ENCODE measurements at regions not wholly inside any gene's neighbourhood (a gene's known extent, or its start where the extent isn't known, plus 50 kb on each side); places are given as distances from the start of the nearest gene placed in this dataset.
A peak's percentile ranks its signal among the peaks of the same experiment; 100 is the strongest.

DNA sequence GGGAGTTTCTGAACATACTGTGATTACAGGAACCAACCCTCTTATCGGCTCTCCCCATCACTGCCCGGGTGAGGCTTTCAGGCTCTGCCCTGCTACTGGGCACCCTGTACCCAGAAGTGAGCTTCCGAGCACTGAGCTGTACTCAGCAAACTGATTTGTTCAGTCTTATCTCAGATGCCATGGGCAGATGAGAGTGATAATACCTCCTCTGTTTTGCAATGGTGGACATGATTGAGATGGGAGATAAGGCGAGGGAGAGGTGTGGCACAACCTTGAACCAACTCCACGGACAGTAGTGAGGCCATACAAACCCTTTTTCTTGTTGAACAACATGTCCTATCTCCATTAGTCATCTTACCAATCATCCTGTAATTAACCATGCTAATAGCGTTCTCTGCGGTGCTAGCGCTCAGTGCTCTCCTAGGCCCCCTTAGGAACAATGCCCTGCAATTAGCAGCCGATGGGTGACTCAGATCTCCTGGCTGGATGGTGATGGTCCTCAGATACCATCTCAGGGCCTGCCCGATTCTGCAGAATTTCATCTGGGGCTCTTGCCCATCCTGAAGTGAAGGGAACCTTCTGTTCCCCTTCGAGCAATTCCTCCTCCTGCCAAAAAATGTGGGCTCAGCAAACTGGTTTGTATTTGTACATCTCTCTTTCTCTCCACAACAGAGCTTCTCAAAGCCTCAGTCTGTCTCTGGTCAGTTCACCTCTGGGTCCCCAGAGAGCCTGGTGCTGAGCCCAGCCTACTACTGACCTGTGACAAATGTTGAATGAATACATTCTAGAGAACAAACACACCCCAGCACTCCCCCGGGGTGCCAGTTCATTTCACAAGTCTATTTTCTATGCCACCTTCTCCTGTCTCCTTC lies 139.3 kb upstream of the IRX3 start:
- DNase-seq (ENCODE audit: low read depth in 4 of 4, low spot score in 2 of 4), result no peak

DNA sequence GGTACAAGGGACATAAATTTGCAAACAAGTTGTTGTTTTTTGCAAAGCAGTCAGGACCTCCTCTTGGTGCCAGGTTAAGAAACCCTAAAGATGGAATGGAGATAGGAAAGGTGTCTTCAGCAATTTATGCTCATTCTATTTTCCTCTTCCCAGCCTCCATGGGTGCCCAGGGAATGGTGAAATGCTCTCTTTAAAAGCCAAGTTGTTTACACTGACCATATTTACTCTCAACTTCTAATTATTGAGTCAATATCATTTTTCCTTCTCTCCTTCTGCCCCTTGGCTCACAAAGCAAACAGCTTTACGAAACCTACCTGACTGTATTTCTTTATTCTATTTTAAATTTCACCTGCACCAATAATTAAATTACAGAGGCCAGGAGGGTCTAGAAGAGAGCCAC lies 138.5 kb upstream of the IRX3 start:
- DNase-seq (ENCODE audit: low read depth in 4 of 4, low spot score in 2 of 4), result no peak

DNA sequence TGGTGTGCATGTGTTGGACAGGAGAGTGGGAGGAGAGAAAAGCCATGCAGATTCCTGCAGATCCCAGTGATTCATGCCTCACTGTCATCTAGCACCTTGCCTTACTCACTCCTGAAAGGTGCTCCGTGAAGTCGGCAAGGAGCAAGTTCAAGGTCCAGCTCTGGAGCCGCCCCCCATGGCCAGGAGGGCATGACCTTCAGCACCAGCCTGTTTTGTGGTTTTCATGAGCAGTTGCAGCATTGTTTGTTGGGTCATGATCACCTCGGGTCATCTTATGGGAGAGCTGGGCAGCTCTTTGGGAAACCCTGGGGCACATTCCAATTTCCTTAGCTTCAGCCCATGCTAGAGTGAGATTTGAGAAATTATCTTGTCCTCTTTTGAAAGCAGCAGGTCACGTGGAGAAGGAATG lies 137.5 kb upstream of the IRX3 start:
- DNase-seq (ENCODE audit: low read depth in 4 of 4, low spot score in 2 of 4), result no peak

DNA sequence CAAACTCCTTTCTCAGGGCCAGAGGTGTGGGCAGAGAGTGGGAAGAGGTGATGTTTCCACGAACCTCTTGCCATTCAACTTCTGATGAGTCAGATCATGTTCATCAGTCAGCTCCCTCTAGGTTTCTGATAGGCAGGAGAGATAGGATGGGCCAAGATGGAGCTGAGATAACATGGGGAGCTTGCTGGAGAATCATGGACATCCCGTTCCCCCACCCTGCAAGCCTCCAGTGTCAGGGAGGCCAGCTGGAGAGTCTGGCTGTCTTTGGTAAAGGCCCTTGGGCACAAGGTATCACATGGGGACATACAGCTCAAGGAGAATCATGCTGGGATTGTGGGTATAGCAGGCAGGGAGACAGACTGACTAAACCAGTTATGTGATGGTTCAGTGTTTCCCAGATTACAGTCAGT lies 136.0 kb upstream of the IRX3 start:
- no peak for DNase-seq (ENCODE audit: low read depth in 4 of 4, low spot score in 2 of 4)

DNA sequence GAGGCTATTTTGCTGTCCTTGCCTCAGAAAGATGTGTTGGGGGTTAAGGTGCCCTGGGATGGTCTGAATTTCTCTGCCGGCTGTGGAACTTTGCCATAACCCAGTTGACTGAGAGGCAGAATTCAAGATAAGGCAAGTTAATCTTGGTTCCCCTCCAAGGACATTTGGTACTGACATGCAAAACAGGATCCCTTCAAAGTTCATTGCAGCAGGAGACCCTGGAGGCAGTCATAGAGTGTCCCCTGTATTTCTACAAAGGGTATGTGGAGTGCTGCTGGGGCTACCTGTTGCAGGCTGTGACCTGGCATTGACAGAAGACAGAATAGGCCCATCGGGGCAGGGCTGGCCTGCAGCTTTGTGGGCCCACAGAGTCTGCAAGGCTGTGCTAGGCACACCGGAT lies 135.6 kb upstream of the IRX3 start:
- no peak for DNase-seq (ENCODE audit: low read depth in 4 of 4, low spot score in 2 of 4)

DNA sequence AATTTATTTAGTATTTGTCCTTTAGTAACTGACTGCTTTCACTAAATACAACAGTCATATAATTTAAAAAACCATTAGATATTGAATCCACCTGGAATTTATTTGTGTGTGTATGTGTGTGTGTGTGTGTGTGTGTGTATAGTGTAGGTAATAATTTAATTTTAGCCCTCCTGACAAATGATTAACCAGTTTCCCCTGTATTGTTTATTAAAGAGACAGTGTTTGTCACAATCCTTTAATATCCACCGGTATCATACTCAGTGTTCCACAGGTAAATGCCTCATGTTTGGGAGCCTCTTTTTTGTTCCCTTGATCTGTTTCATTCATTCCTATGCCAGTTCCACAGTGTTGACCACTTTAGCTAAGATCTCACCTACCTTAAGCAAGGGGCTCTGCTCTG lies 134.6 kb upstream of the IRX3 start:
- no peak for DNase-seq (ENCODE audit: low read depth in 4 of 4, low spot score in 2 of 4)

DNA sequence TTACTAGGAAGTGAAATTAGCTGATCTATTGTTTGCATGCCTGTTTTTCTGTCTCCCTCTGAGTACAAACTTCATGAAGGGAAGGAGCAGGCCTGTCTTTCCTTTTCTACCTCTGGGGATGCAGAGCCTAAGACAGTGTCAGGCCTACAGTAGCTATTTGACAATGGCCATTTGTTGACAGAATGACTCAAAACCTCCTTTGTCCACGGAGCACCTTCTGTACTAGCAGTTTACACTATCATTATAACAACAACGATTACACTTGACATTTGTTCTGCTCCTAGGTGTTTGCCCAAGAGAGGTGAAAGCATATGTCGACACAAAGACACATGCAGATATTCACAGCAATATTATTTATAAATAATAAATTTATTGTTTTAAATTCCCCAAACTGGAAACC lies 132.3 kb upstream of the IRX3 start:
- DNase-seq (ENCODE audit: low read depth in 4 of 4, low spot score in 2 of 4), result no peak

DNA sequence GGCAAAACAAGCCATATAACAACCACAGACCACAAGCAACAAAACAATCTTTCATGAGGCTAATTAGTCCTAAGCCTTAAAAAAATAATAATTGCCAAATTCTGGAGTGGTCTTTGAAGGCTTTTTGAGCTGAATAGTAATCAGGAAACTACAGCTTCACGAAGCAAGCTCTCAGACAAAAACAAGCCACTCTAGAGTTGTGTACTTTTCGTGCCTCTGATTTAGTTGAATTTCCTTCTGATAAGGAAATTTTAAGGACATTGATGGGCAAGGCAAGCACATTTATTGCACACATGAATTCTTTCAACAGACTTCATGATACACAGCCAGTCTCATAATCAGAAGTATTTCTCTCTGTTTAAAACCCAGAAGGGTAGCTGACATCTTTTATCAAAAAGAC lies 130.8 kb upstream of the IRX3 start:
- no peak for DNase-seq (ENCODE audit: low read depth in 4 of 4, low spot score in 2 of 4)

DNA sequence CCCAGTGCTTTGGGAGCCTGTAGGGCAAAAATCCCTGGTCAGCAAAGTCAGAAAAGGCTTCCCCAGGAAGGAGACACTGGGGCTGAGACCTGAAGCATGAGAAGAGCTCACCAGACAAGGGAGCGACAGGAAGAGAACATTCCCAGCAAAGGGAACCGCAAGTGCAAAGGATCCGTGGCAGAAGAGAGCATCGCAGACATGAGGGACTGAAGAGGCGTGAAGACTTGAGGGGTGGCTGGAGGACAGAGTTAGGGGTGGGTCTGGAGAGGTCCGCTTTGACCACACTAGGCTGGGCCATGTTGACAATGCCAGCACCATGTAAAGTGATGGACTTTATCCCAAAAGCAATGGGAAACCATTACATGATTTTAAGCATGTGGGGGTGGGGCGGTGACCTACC lies 128.1 kb upstream of the IRX3 start:
- DNase-seq (ENCODE audit: low read depth in 4 of 4, low spot score in 2 of 4), result no peak

DNA sequence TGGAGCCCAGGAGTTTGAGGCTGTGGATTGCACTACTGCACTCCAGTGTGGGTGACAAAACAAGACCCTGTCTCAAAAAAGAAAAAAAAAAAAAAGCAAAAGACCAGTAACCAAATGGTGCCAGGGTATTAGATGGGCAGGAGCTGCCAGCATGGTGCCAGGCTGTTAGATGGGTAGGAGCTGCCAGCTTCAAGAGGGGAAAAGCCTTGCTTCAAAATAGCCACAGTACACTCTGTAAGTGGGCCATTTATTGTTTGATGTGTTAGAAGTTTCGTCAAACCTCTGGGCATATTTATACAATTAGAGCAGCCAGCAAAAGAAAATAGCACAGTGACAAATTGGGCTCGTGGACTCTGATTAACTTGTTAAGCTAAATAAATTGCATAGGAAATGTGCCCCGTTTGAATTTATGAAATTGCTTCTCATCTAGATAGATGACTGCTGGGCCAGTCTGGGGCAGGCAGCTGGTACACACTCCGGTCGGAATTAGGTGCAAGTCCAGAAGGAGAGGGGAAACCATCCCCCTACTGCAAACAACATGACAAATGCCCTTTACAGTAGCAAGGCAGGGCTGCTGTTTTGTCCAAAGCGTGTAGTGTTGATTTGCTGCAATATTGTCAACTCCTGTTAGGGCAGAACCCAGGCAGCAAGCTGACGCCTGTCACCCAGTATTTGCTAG lies 126.3 kb upstream of the IRX3 start:
- no peak for DNase-seq (ENCODE audit: low read depth in 4 of 4, low spot score in 2 of 4)

DNA sequence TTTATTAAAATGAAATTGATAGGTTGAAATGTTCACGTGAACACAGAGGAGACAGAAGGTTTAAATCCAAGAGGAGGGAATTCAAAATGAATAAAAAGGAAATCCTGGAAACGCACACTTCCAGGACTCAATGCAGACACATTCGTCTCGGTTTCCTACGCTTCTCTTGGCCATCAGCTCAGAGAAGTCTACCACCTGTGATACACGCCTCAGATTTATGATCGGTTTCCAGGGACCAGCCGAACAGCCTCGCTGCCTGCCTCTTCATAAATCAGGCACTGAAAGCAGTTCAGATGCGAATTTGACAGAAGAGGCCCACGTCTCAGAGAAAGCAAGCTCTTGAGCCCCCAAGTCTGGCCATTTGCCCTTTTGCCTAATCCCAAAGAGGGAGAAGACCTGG lies 125.5 kb upstream of the IRX3 start:
- no peak for DNase-seq (ENCODE audit: low read depth in 4 of 4, low spot score in 2 of 4)

DNA sequence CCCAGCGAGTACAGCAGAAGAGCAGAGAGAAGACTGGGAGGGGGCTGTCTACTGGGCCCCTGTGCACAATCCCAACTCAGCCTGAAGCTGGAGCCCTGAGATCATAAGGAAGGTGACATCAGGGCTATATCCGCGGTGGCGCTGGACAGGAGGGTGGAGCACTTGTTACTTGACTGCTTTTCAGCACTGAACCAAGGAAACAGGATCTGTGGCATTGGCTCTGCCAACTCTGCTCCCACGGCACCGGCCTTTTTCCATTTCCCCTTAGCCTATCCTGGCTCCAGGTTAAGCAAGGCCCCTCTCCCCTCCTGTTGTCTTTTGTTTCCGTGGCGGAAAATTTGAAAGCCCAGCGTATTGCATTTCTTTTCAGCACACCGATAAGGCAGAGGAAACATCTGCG lies 125.0 kb upstream of the IRX3 start:
- DNase-seq (ENCODE audit: low read depth in 4 of 4, low spot score in 2 of 4), result peak in 1 of 4 donors; percentile 31

DNA sequence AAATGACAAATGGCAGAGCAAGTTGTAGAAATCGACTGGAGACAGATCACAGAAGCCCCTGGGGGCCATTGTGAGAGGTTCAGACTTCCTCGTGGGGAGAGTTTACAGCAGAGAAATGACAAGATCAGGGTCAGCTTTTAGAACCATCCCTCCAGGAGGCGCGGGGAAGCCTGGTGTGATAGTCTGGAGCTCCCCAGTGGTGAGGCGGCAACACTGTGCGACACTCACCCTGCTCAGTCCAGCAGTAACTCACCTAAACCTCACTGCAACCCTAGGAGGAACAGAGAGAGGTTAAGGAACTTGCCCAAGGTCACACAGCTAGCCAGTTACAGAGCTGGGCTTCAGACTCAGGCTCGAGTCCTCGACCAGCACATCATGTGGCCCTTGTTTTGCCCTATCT lies 123.4 kb upstream of the IRX3 start:
- no peak for DNase-seq (ENCODE audit: low read depth in 4 of 4, low spot score in 2 of 4)

DNA sequence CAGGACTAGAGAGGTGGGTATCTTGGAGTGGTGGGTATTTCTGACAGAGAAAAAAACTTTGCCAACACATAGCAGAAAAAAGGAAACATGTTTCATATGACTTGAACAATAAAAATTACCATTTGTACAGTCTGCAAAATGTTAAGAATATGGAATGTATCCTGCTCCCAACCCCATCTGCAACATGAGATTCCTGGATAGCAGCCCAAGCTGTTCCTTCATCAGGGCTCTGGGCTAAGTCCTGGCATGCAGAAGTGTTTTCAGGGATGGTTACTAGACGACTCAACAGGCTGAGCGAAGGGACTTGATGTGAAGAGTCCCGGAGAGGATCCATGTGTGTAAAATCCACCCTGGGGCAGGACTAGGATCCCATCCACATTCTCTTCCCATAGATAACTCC lies 121.0 kb upstream of the IRX3 start:
- no peak for DNase-seq (ENCODE audit: low read depth in 4 of 4, low spot score in 2 of 4)

DNA sequence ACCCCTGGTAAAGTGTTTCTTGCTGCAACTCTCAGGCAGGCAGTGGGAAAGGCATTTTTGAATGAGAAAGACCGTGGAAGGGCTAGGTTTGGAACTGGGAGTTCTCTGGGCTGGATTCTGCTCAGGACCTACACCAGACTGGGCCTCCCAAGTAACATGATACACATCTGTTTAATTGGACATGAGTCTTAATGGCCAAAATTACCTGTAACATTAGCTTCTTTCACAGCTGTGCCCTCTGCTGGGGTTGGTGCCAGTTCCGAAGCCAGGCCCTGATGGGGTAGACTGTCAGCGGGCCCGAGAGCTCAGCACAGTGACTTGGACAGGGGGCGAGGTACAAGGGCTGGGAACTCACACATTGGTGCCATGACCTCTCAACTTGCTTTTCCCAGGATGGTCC lies 118.9 kb upstream of the IRX3 start:
- no peak for DNase-seq (ENCODE audit: low read depth in 4 of 4, low spot score in 2 of 4)

DNA sequence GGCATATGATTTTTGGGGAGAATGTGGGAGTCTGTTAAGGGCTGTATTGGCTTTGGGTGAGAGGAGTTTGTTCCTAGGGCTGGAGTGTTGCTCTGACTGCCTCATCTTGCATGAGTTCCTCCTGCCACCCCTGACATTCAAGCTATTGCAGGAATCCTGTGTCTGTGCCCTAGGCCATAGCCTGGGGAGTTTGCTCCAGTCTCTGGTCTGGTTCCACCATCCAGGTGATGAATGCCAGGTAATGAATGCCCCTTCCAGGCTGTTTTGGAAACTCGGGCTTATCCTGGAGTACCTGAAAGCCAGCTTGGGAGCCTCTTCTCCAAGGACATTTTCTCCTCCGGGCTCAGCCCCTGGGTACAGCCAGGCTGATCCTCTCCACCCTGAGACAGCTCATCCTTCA lies 117.0 kb upstream of the IRX3 start:
- DNase-seq (ENCODE audit: low read depth in 4 of 4, low spot score in 2 of 4), result no peak

DNA sequence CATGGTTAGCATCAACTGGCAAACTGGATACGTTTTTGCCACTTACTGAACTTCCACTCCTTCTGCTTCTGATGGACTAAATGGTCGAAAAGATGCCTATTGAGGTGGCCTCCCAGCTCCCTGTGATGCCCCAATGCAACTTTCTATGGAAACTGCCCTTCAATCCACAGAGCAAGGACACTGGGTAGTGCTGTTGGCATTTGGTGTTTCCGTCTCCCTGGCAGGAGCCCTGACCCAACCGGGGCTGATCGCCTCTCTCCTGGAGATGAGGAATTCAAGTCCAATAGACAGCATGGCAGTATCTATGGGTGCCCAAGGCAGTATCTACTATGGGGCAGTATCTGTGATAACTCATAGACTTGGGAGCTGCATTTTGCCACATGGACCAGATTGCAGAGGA lies 116.3 kb upstream of the IRX3 start:
- no peak for DNase-seq (ENCODE audit: low read depth in 4 of 4, low spot score in 2 of 4)

DNA sequence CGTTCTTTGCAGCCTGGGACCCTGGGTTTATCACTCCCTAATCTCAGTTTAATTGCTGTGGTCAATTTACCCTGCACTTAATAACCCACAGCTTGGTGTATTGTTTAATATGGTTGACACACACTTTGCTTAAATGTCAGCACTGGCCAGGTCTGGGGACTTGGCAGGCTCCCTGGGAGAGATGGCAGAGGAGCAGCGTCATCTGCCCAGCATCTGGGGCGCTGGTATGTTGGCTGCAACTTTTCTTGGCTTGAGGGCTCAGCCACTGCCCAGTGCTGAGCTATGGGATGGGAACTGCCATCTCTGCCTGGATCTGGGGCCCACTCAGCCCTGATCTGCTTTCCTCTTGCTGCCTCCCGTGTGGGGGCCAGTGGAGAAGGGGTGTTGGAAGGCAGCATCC lies 115.7 kb upstream of the IRX3 start:
- no peak for DNase-seq (ENCODE audit: low read depth in 4 of 4, low spot score in 2 of 4)

DNA sequence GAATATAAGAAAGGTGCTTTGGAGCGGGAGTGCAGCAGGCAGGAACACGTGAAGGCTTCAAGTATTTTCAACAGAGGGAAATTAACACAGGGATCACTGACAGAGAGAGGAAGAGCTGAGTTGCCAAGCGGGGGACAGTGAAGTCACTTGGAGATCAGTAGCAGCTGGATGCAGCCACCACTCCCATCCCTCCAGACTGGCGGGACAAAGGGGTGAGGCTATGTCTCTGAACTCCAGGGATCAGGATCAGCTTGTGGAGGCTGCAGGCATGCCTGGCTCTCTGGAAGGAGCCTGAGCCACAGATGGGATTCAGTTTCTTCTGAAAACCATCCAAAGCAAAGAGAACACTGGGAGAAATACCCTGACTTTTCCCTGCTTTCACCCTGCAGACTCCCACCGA lies 113.7 kb upstream of the IRX3 start:
- DNase-seq (ENCODE audit: low read depth in 4 of 4, low spot score in 2 of 4), result no peak

DNA sequence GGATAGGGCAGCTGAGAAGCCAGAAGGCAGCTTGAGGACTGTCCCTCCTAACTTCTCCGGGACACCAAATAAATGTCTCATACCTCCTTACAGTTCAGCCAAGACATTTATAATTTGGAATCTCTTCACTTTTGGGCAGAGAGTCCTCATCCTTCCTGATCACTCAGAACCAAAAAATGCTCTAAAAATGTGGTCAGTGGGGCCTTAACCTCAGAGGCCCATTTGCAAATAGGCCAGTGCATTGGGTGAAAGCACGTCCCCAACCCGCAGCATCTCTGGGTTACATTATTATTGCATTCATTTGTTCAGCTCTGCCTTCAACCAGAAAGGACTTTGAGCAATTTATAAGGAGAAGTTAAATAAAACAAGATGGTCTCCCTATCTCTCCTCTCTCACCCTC lies 112.4 kb upstream of the IRX3 start:
- DNase-seq (ENCODE audit: low read depth in 4 of 4, low spot score in 2 of 4), result no peak

DNA sequence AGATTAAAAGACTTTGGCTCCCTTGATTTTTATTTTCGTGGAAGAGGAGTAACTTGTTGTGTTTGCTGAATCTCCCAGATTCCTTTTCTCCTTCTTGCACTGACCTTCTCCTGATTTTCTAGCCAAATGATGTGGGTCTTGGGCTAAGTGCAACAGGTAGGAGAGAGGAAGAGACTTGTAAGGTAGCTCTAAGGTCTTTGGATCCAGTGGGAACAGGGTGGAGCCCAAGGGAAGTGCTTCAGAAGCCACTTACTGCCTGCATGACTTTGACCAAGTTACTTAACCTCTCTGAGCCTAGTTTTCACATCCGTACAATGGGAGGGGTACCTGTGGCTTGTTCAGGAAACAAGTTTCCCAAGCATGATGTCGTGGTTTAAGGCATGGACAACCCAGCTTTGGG lies 111.3 kb upstream of the IRX3 start:
- no peak for DNase-seq (ENCODE audit: low read depth in 4 of 4, low spot score in 2 of 4)

DNA sequence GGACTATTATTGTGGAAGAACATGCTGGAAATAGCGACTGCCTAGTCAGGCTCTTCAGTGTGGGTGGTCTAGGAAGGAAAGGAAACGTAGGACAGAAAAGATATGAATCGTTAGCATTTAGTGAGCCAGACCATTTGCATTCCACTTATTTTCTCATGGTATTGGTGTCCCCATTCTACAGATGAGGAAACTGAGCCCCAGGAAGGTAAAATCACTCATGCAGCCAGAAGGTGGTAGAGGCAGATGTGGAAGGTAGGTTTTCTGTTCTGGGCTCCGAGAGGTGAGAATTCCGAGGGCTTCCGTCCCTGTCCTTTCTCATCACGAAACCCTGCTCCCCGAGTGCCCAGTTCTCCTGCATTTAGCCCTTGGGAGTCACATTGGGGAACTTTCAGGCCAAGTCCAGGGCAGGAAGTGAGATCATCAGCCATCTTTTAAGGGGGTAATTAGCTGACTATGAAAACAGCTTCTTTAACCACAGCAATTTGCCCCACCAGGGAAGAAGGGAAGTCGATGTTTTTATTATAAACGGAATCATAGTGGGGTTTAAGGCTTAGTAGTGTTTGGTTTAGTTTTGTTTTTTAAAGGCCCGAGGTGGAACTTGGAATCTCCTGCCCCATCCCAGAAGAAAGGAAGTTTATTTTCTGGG lies 110.7 kb upstream of the IRX3 start:
- no peak for DNase-seq (ENCODE audit: low read depth in 4 of 4, low spot score in 2 of 4)

Measured in left renal cortex interstitium (tissue), 4 donors.